ENCODE measurements at regions not wholly inside any gene's neighbourhood (a gene's known extent, or its start where the extent isn't known, plus 50 kb on each side); places are given as distances from the start of the nearest gene placed in this dataset.

- TF ChIP-seq NKRF (conservative IDR thresholded peaks at IDR 0.05) = no peak
- no peak for TF ChIP-seq SKIL (IDR thresholded peaks at IDR 0.05; ENCODE audit: low read depth, poor library complexity, severe bottlenecking)
- TF ChIP-seq MTA3 (IDR thresholded peaks at IDR 0.05; ENCODE audit: borderline replicate concordance, low read length) = no peak
Observed at GRCh38 chr11:19429108-19429760, 188.5 kb upstream of the E2F8 start (continued).

GRCh38 chr11:19428206-19429002 lies 187.7 kb upstream of the E2F8 start:
- ChIA-PET CTCF (interaction anchor here (0.7 to 1.3 kb wide), 3 partner anchors 38 to 349 kb away, joined by 3 read pairs; no protein-coding TSS in a partner anchor), POLR2A (no interaction called here), SMC1A (ENCODE audit: uncharacterized antibody, unreplicated experiment) (interaction anchor here (0.8 to 2.1 kb wide), 6 partner anchors 9 to 267 kb away, joined by 3 to 6 read pairs (median 4); no protein-coding TSS in a partner anchor), RAD21 (ENCODE audit: unreplicated experiment) (interaction anchor here (0.8 to 1.6 kb wide), 3 partner anchors 8 to 89 kb away, joined by 3 to 4 read pairs (median 3); no protein-coding TSS in a partner anchor)
- Histone ChIP-seq H3K79me2 (ENCODE audit: control insufficient read depth, insufficient read depth, low read length) (no peaks in the 10 kb centered on the region), H3K36me3 (ENCODE audit: control insufficient read depth in 2 of 2, insufficient read depth in 2 of 2, low read length in 1 of 2) (no peaks in the 10 kb centered on the region), H3K27me3 (replicated peaks in 1 of 2; ENCODE audit: control insufficient read depth in 2 of 2, insufficient read depth in 2 of 2, low read length in 1 of 2) (no peaks in the 10 kb centered on the region), H2AFZ (ENCODE audit: control insufficient read depth, low read depth, low read length) (no peak overlapping the region), H3K9ac (ENCODE audit: control insufficient read depth, insufficient read depth, low read length) (no peak overlapping the region), H3K9me3 (replicated peaks; ENCODE audit: control insufficient read depth, insufficient read depth, low read length) (no peaks in the 10 kb centered on the region), H3K4me2 (ENCODE audit: control insufficient read depth, insufficient read depth) (no peak overlapping the region), H3K4me1 (ENCODE audit: control insufficient read depth, insufficient read depth, low read length) (peaks cover 31% of the 10 kb centered on the region), H4K20me1 (ENCODE audit: control insufficient read depth, insufficient read depth) (no peaks in the 10 kb centered on the region), H3K4me3 (no peak overlapping the region), H3K27ac (ENCODE audit: control insufficient read depth, insufficient read depth) (no peak overlapping the region)
- intact Hi-C loops (cut with micrococcal nuclease; ENCODE audit: unreplicated experiment) = no loop called here
- WGBS (ENCODE audit: insufficient coverage, insufficient replicate concordance, low lambda C conversion rate, missing lambda C conversion rate) = 75% methylated on average over 8 of the region's 8 CpGs
- no peak for FAIRE-seq
- no TSS peak for BruUV-seq (replicated peaks)
- in situ Hi-C loops (cut with MboI) = no loop called here
- no peak for DNase-seq (ENCODE audit: low read depth, low spot score)
- no peak for ATAC-seq
- TF ChIP-seq USF2 (IDR thresholded peaks at IDR 0.05; ENCODE audit: borderline replicate concordance, low read depth, low read length) = no peak
- no peak for TF ChIP-seq ZNF592 (IDR thresholded peaks at IDR 0.05)

Measured in GM12878 (cell line).